Activated naive CD4-positive, alpha-beta T cell treated with anti-CD3 and anti-CD28 coated beads, Interleukin-2, amount 50 U/mL, for 72 hours (primary cell): ENCODE measurements at regions not wholly inside any gene's neighbourhood (a gene's known extent, or its start where the extent isn't known, plus 50 kb on each side); places are given as distances from the start of the nearest gene placed in this dataset.
"Not testable (repeated sequence)": the region's sequence is repeated elsewhere in the genome, so short reads cannot be mapped to it uniquely, and the experiment has no call there.

ENCODE experiments used
- ATAC-seq, 2 donors: fragments of 150-1000 bp; cut with Tn5 transposase; 2 replicates each; pipeline ENCODE4 v1.10.0; 2021; ENCODE audit warnings: mild to moderate bottlenecking in 2 of 2, moderate library complexity in 2 of 2
- DNase-seq, 2 donors: peaks; one replicate each; pipeline ENCODE4 v3.0.0; 2021 to 2022; ENCODE audit warnings: low spot score in 2 of 2
- H3K27ac Mint-ChIP-seq, 2 donors: one replicate each; pipeline ENCODE4 v1.8.0; 2022; ENCODE audit warnings: mild to moderate bottlenecking in 2 of 2, mixed read lengths in 2 of 2
- H3K36me3 Mint-ChIP-seq, 2 donors: one replicate each; pipeline ENCODE4 v1.8.0; 2022; ENCODE audit warnings: mixed read lengths in 2 of 2
- H3K9me3 Mint-ChIP-seq, 2 donors: one replicate each; pipeline ENCODE4 v1.8.0; 2022; ENCODE audit warnings: mixed read lengths in 2 of 2

DNA sequence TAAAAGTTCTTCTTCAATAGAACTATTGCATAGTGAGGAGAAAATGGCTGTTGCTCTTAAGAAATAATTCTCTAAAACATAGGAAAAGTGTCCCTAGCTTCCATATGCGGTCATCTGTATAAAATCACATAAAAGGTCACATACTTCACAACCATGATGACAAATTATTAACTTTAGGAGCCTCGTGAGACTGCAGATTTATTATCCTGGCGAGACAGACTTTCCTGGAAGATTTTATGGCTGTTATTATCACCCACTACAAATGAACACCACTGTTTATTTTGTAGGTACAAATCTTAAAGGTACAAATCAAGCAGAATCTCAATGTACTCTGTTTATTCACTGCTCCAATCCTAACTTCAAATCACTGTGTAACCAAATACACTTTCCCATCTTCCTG lies 55.0 kb upstream of the AGAP4 start:
- not testable (repeated sequence) for H3K9me3 Mint-ChIP-seq, ATAC-seq, DNase-seq, H3K36me3 Mint-ChIP-seq, H3K27ac Mint-ChIP-seq

GRCh38 chr10:45903614-45904013 lies 56.3 kb upstream of the AGAP4 start:
- H3K36me3 Mint-ChIP-seq, H3K9me3 Mint-ChIP-seq, H3K27ac Mint-ChIP-seq: not testable (repeated sequence)

GRCh38 chr10:45904070-45904469 lies 56.8 kb upstream of the AGAP4 start:
- H3K9me3 Mint-ChIP-seq, DNase-seq, H3K27ac Mint-ChIP-seq, H3K36me3 Mint-ChIP-seq: not testable (repeated sequence)
- peak in 1 of 2 donors; percentile 53 for ATAC-seq

More at GRCh38 chr10:45903614-45904013, 56.3 kb upstream of the AGAP4 start:
- not testable (repeated sequence) for DNase-seq, ATAC-seq

DNA sequence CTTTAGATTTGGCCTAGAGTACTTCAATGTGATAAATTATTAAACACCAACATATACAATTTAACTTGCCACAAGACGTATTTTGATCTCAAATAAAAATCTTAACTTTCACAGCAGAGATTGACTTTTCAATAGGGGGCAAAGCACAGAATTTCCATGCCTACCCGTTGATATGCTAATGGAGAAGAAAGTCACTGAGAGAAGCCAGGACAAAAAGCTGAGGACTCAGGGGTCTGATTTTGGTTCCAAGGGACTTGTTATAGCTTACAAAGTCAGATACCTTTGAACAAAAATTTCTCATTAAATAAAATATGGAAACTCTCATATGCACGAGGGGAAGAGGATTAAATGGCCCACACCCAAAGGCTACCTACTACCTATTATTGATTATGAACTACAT lies 59.1 kb upstream of the TIMM23 start:
- not testable (repeated sequence) for ATAC-seq, H3K36me3 Mint-ChIP-seq, DNase-seq

GRCh38 chr10:45914740-45915139 lies 57.5 kb upstream of the TIMM23 start:
- H3K27ac Mint-ChIP-seq, DNase-seq, H3K9me3 Mint-ChIP-seq, ATAC-seq, H3K36me3 Mint-ChIP-seq: not testable (repeated sequence)

More for the DNA sequence above, 59.1 kb upstream of the TIMM23 start:
- H3K27ac Mint-ChIP-seq, H3K9me3 Mint-ChIP-seq: not testable (repeated sequence)

- H3K36me3 Mint-ChIP-seq, H3K9me3 Mint-ChIP-seq, ATAC-seq, DNase-seq: not testable (repeated sequence)
- peak overlapping the region in 1 of 2 donors; percentile 18 for H3K27ac Mint-ChIP-seq
Measured at GRCh38 chr10:45915617-45916016, 56.7 kb upstream of the TIMM23 start.

DNA sequence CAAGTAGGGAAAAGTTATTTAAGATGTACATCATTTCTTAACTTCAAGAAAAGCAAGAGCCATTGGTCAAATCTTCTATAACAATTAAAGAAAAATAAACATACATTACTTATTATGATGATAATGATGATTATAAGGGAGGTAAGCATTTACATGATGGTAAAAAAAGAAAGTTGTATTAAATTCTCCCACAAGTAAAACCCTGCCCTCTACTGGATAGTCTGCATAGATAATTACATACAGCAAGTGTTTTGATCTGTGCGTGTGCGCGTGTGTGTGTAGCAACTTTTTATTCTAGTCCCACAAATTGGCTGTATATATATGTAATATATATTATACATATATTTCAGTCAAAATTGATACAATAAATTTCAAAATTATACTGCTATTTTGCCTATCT lies 51.4 kb upstream of the TIMM23 start:
- not testable (repeated sequence) for H3K9me3 Mint-ChIP-seq

More for the DNA sequence above, 51.4 kb upstream of the TIMM23 start:
- DNase-seq, ATAC-seq, H3K36me3 Mint-ChIP-seq, H3K27ac Mint-ChIP-seq: not testable (repeated sequence)
